Motor neuron (in vitro differentiated cells): ENCODE measurements at regions not wholly inside any gene's neighbourhood (a gene's known extent, or its start where the extent isn't known, plus 50 kb on each side); places are given as distances from the start of the nearest gene placed in this dataset.

Experiments used
- ATAC-seq, 8 experiments: fragments of 200-7000 bp; cut with Tn5 transposase; replicated peaks in 6 of 8; 2 replicates each; pipeline ENCODE4 v1.8.0; 2021; ENCODE audit warnings: mild to moderate bottlenecking in 8 of 8, moderate library complexity in 8 of 8
- H3K27ac ChIP-seq, 2 donors: fragments of 250-450 bp; sonication (Bioruptor Pico); 2 replicates each; pipeline ENCODE4 v1.9.0; 2021; ENCODE audit warnings: antibody characterized with exemption in 2 of 2, mild to moderate bottlenecking in 2 of 2, moderate library complexity in 1 of 2
- H3K4me1 ChIP-seq, 2 donors: fragments of 250-450 bp; sonication (Bioruptor Pico); replicated peaks in 1 of 2; 2 replicates each; pipeline ENCODE4 v1.6.1; 2021; ENCODE audit warnings: antibody characterized with exemption in 2 of 2, mild to moderate bottlenecking in 2 of 2, moderate library complexity in 1 of 2
- H3K4me3 ChIP-seq, 5 donors: fragments of 250-450 bp; sonication (Bioruptor Pico); 2 replicates each; pipeline ENCODE4 v1.9.0; 2021; ENCODE audit warnings: antibody characterized with exemption in 5 of 5, mild to moderate bottlenecking in 5 of 5, moderate library complexity in 4 of 5
- WGBS, 10 experiments: fragments of 450-650 bp; shearing (Covaris generic); methylation state at CpG; one replicate each; pipeline ENCODE4 v1.0.0; 2022; 5-methylcytosine and 5-hydroxymethylcytosine counted together
- in situ Hi-C, 9 experiments: fragments of 400-800 bp; cut with MboI; loops; one replicate each; pipeline ENCODE4 v1.15.0; 2021; ENCODE audit warnings: low sequenced_read_pairs in 9 of 9, low pct_unique_long_range_greater_than_20kb in 2 of 9; ENCODE audit not compliant: unreplicated experiment in 9 of 9

DNA sequence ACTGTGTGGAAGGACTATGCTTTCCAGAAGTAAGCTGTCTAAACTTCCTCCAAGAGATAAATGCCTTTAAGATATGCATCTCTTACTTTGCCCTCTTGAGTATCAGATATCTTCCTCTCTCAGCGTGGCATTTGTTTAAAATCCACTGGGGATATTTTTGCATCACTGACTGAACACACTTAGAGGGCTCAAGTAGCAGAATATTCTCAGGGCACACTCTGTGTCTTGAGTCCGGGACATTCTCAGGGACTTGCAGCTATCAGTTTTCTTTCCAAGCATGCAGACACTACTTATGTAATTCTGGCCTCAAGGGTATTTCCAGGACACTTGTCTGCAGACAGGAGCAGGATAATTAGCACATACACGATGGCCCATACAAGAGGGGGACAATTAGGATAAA, 84.7 kb downstream of the ERCC5 start:
- peaks cover 0 to 6% of the 10 kb centered on the region in 2 donors for H3K4me1 ChIP-seq
- no peak overlapping the region for H3K27ac ChIP-seq
- in situ Hi-C loops: loop anchor here in 1 of 9 experiments (25.0 kb wide), 1 partner anchor 207 kb away; no protein-coding TSS in a partner anchor
- H3K4me3 ChIP-seq: no peak overlapping the region
- no peak for ATAC-seq
- 7 to 100% (median 78%) methylated on average over 1 to 3 of the region's 3 CpGs; no CpG with 5 or more reads in 1 of the 10 experiments for WGBS, 10 experiments

DNA sequence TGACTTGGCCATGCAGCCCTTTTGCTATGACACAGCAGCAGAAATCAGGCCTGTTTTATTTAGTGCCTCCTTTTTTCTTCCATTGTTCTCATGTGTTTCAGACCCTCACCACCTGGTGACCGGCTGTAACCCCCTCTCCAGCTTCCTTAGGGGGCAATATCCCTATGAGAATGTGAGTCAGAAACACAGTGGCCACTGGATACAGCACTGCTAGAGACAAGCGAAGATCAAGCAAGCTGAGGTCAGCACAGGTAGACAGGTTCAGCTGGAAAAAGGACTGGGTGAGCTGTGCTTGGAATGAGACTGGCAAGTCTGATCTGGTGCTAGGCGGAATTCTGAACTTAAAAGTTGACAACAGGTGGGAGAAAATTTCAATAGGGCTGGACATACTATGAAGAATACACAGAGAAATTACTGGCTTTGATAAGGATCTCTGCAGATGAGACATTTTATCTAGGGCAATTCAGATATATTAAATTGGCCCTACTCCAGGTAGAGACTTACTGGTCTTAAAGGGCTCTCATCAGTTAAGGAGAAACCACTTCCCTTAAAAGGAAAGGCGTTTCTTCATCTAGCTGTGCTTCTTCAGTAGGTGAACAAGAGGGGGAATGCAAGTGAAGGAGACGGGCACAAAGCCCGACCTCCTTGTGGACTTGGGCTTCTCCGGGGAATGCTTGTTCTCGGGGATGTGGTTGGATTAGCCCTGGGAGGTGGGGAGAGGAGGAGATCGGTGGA, 83.3 kb downstream of the ERCC5 start:
- H3K4me1 ChIP-seq: peaks cover 0 to 6% of the 10 kb centered on the region in 2 donors
- 12 to 80% (median 71%) methylated on average over 2 to 7 of the region's 9 CpGs; no CpG with 5 or more reads in 1 of the 10 experiments for WGBS, 10 experiments
- no peak overlapping the region for H3K4me3 ChIP-seq
- in situ Hi-C loops: loop anchor here in 1 of 9 experiments (25.0 kb wide), 1 partner anchor 208 kb away; no protein-coding TSS in a partner anchor
- ATAC-seq: no peak
- no peak overlapping the region for H3K27ac ChIP-seq
